HepG2 (cell line): ENCODE measurements at regions not wholly inside any gene's neighbourhood (a gene's known extent, or its start where the extent isn't known, plus 50 kb on each side); places are given as distances from the start of the nearest gene placed in this dataset.

Source experiments
- FOSL2 ChIP-seq: sonication (generic); formaldehyde crosslinking; IDR thresholded peaks from 2 replicates; pipeline ENCODE4 v1.4.0; 2020; ENCODE audit warnings: missing genetic modification reagents
- HOXD1 ChIP-seq: sonication (generic); formaldehyde crosslinking; IDR thresholded peaks from 2 replicates; pipeline ENCODE4 v1.5.0; 2020; ENCODE audit warnings: missing genetic modification reagents
- REST ChIP-seq, 2 experiments: IDR thresholded peaks; 2 replicates each; pipeline ENCODE4 v1.6.1; 2011 to 2012; ENCODE audit warnings: low read length in 2 of 2, borderline replicate concordance in 1 of 2, low read depth in 1 of 2, mild to moderate bottlenecking in 1 of 2, moderate library complexity in 1 of 2
- SNRNP70 ChIP-seq: fragments of 200-400 bp; formaldehyde crosslinking; IDR thresholded peaks from 2 replicates; pipeline ENCODE4 v1.6.1; 2017; ENCODE audit warnings: mild to moderate bottlenecking, low read depth, low read length, moderate library complexity
- ZHX2 ChIP-seq, 2 experiments: sonication (generic) in 1 of 2; formaldehyde crosslinking in 1 of 2; IDR thresholded peaks; 2 replicates each; pipeline versions ENCODE4 v1.6.1 to v1.9.0; 2014 to 2022; ENCODE audit warnings: antibody characterized with exemption in 1 of 2, borderline replicate concordance in 1 of 2, inconsistent platforms in 1 of 2, low read depth in 1 of 2, missing genetic modification reagents in 1 of 2
- ZNF333 ChIP-seq: sonication (generic); formaldehyde crosslinking; IDR thresholded peaks from 2 replicates; pipeline ENCODE4 v1.4.0; 2020; ENCODE audit warnings: mild to moderate bottlenecking, missing genetic modification reagents, borderline replicate concordance

GRCh38 chr3:64895991-64896895, 208.4 kb upstream of the ADAMTS9 start (continued):
- no peak for TF ChIP-seq REST (IDR thresholded peaks at IDR 0.05; ENCODE audit: borderline replicate concordance in 1 of 2, low read depth in 1 of 2, low read length in 2 of 2)
- no peak for TF ChIP-seq HOXD1 (CRISPR knock-in tag)
- no peak for TF ChIP-seq FOSL2 (CRISPR knock-in tag)
- no peak for TF ChIP-seq ZNF333
- no peak for TF ChIP-seq SNRNP70
- no peak for TF ChIP-seq ZHX2 (IDR thresholded peaks at IDR 0.05; ENCODE audit: low read depth)
- TF ChIP-seq ZHX2 (CRISPR knock-in tag; IDR thresholded peaks at IDR 0.05; ENCODE audit: borderline replicate concordance) = no peak
